ENCODE measurements at regions not wholly inside any gene's neighbourhood (a gene's known extent, or its start where the extent isn't known, plus 50 kb on each side); places are given as distances from the start of the nearest gene placed in this dataset.
A peak's percentile ranks its signal among the peaks of the same experiment; 100 is the strongest.

GRCh38 chr12:41981013-41981412, 163.7 kb downstream of the GXYLT1 start:
- DNase-seq, result no peak

GRCh38 chr12:41980390-41980789, 164.3 kb downstream of the GXYLT1 start:
- no peak for DNase-seq

GRCh38 chr12:41979574-41979973, 165.1 kb downstream of the GXYLT1 start:
- no peak for DNase-seq

- no peak for DNase-seq
Observed at GRCh38 chr12:41972598-41972997, 172.1 kb downstream of the GXYLT1 start.

GRCh38 chr12:41972196-41972595, 172.5 kb downstream of the GXYLT1 start:
- no peak for DNase-seq

- no peak for DNase-seq
Observed at GRCh38 chr12:41970744-41971143, 173.9 kb downstream of the GXYLT1 start.

GRCh38 chr12:41968599-41968998, 176.1 kb downstream of the GXYLT1 start:
- no peak for DNase-seq

- no peak for DNase-seq
Observed at GRCh38 chr12:41967668-41968500, 176.8 kb downstream of the GXYLT1 start.

- no peak for DNase-seq
Observed at GRCh38 chr12:41966916-41967315, 177.8 kb downstream of the GXYLT1 start.

- no peak for DNase-seq
Observed at GRCh38 chr12:41966001-41966400, 178.7 kb downstream of the GXYLT1 start.

- no peak for DNase-seq
Observed at GRCh38 chr12:41963398-41963797, 181.3 kb downstream of the GXYLT1 start.

- no peak for DNase-seq
Observed at GRCh38 chr12:41962171-41962572, 182.5 kb downstream of the GXYLT1 start.

GRCh38 chr12:41959271-41959670, 185.4 kb downstream of the GXYLT1 start:
- no peak for DNase-seq

GRCh38 chr12:41956353-41956752, 188.3 kb downstream of the GXYLT1 start:
- DNase-seq, result no peak

- no peak for DNase-seq
Observed at GRCh38 chr12:41950455-41950854, 194.2 kb downstream of the GXYLT1 start.

GRCh38 chr12:41946106-41946505, 198.6 kb downstream of the GXYLT1 start:
- DNase-seq, result no peak

- DNase-seq, result no peak
Observed at GRCh38 chr12:41944216-41944615, 200.5 kb downstream of the GXYLT1 start.

- DNase-seq, result no peak
Observed at GRCh38 chr12:41943671-41944070, 201.0 kb downstream of the GXYLT1 start.

- no peak for DNase-seq
Observed at GRCh38 chr12:41942354-41942753, 202.3 kb downstream of the GXYLT1 start.

- no peak for DNase-seq
Observed at GRCh38 chr12:41941079-41941478, 203.6 kb downstream of the GXYLT1 start.

- DNase-seq, result no peak
Observed at GRCh38 chr12:41940571-41940970, 204.1 kb downstream of the GXYLT1 start.

GRCh38 chr12:41936333-41936732, 208.3 kb downstream of the GXYLT1 start:
- no peak for DNase-seq

GRCh38 chr12:41935911-41936310, 208.8 kb downstream of the GXYLT1 start:
- no peak for DNase-seq

- peak; percentile 59 for DNase-seq
Observed at GRCh38 chr12:41932470-41932991, 212.1 kb downstream of the GXYLT1 start.

Data from inflammatory macrophage treated with lipopolysaccharide for 4 hours (primary cell).